ENCODE measurements at regions not wholly inside any gene's neighbourhood (a gene's known extent, or its start where the extent isn't known, plus 50 kb on each side); places are given as distances from the start of the nearest gene placed in this dataset.
A peak's percentile ranks its signal among the peaks of the same experiment; 100 is the strongest.

DNA sequence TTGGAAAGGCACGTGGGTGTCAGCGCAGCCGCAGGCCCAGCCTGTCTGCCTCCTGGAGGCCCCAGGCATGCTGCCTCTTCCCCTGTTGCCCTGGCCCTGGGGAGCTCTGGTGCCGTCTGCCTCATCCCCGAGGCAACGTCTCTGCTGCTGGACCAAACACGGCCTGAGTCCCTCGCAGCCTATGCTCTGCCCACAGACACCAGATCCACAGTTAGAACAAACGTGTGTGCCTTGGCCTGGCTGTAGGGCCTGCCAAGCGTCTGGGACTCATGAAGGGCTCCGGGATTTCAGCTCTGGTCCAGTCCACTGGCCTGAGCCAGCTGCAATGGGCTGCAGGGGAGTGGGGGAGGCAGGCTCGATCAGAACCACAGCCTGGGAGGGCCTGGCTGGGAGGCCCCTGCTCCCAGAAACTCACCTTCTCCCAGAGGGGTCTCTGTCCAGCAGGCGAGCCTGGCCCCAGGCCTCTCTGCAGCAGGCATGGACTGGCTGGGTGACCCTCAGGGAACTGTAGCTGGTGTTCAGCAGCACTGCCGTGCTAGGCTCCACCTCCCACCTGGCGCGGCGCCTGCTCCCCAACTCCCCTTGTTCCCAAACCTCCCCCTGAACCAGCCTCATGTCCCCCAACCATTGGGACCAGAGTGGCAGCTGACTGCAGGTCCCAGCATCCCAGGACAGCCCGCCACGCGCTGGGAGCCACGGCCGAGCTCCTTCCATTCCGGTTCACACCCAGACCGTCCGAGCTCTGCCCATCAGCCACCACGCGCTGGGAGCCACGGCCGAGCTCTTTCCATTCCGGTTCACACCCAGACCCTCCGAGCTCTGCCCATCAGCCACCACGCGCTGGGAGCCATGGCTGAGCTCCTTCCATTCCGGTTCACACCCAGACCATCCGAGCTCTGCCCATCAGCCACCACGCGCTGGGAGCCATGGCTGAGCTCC lies 197.0 kb downstream of the DLL1 start:
- no peak for DNase-seq

DNA sequence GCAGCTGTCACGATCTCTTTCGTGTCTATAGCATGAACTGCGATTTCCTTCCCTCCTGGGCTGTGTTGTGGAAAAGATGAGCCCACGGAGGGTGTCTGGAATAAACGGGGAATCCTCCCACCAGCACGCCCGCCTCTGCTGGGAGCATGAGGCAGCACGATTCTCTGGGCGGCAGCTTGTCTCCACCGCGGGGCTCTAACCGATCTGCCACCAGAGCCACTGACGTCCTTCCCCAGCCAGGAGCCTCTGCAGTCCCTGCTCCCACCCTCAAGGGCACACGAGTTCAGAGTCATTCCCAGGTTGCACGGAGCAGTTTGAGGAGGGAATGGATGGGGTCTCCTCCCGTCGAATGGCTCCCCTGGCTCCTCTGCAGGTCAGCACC lies 197.6 kb downstream of the DLL1 start:
- DNase-seq = no peak

DNA sequence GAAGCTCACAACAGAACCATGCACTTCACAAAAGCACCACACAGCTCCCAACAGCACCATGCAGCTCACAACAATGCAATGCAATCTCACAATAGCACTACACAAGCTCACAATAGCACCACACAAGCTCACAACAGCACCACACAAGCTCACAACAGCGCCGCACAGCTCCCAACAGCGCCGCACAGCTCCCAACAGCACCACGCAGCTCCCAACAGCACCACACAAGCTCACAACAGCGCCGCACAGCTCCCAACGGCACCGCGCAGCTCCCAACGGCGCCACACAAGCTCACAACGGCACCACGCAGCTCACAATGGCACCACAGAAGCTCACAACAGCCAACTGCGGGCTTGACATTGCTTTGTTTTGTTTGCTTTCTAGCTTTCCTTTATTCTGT lies 198.1 kb downstream of the DLL1 start:
- no peak for DNase-seq

DNA sequence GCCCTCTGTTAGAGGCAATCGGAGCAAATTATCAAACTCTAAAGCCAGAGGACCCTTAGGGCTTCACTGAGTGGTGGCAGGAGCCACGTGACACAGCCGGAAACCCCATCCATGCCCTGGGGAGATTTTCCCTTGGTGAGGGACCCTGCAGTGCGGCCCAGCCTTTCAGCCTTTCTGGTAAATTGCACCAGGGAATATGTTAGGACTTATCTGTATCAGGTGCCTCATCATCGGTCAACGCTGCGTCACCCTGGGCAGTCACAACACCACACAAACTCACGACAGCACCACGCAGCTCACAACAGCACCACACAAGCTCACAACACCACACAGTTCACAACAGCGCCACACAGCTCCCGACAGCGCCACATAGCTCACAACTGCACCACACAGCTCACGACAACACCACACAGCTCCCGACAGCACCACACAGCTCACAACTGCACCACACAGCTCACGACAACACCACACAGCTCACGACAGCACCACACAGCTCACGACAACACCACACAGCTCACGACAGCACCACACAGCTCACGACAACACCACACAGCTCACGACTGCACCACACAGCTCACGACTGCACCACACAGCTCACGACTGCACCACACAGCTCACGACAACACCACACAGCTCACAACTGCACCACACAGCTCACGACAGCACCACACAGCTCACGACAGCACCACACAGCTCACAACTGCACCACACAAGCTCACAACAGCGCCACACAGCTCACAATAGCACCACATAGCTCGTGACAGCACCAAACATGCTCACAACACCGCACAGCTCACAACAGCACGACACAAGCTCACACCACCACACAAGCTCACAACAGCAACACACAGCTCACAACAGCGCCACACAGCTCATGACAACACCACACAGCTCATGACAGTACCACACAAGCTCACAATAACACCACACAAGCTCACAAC lies 199.0 kb downstream of the DLL1 start:
- no peak for DNase-seq

DNA sequence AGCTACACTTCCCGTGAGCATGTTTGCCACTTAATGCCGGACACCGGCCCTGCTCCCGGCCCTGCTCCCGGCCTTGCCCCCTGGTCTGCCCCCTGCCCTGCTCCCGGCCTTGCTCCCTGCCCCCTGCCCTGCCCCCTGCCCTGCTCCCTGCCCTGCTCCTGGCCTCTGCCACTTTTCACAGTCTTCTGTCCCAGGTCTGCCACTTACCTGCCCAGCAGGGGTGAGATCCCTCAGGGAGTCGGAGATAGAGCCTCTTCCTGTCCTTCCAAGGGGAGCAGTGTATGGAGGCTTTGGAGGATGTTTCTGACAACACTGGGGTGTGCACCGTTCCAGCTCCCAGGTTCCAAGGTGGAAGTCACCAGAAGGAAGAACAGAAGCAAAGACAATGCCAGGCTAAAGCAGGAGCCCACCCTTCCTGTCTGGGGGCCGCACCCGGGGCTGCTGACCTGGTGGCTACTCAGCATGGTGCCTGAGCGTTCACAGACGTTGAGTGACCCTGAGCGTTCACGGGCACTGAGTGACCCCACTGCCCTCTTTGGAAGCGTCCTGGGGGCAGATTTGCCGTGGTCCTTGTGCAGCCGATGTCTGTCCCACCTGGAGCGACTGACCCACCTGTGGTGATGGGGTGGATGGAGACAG lies 199.8 kb downstream of the DLL1 start:
- no peak for DNase-seq

DNA sequence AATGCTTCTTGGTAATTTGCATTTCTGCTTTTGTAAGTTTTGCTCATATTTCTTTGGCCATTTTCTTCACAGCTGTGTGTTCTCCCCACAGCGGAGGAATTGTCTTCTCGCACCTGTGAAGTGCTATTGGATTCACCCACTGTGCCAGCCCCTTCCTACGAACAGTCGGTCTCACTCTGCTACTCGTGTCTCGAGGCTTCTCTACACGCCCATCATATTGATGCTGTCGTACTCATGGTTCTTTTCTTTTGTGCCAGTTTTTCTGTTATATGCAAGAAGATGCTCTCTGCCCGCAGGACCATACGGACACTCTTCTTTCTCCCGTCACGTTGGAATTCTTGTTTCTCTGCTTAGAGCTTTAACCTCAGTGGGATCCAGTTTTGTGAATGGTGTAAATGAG lies 200.3 kb downstream of the DLL1 start:
- no peak for DNase-seq

DNA sequence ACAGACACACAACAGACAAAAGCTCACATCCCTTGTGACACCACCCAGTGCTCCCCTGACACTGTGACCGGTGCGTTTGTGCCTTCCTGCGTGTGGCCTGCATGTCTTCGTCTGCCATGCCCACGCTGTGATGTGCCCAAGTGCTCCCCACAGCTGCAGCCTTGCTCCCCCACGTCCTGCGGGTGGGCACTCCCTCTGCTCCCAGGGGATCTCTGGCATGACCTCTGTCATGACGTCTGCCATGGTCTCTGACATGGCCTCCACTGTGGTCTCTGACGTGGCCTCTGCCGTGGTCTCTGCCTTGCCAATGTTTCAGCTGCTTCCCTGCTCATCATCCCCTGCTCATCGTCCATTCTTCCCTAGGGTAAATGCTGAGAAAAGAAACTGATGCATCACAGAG lies 200.9 kb downstream of the DLL1 start:
- peak; percentile 11 for DNase-seq

DNA sequence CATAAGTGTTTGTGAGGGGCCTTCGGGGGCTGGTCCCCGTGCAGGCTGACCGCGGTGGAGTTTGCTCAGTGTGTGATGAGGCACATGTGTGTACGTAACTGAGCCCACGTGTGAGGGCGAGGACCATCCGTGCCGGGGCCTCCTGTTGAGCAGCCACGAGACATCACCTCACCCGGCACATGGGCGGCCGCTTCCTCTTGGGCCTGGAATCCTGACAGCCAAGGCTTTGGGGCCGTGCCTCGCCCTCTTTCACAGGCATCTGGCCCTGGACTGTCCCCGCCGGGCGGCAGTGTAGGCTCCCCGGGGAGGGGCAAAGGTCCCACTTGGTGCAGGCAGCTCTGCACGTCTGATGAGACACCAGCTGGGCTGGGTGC lies 202.3 kb downstream of the DLL1 start:
- DNase-seq = no peak

DNA sequence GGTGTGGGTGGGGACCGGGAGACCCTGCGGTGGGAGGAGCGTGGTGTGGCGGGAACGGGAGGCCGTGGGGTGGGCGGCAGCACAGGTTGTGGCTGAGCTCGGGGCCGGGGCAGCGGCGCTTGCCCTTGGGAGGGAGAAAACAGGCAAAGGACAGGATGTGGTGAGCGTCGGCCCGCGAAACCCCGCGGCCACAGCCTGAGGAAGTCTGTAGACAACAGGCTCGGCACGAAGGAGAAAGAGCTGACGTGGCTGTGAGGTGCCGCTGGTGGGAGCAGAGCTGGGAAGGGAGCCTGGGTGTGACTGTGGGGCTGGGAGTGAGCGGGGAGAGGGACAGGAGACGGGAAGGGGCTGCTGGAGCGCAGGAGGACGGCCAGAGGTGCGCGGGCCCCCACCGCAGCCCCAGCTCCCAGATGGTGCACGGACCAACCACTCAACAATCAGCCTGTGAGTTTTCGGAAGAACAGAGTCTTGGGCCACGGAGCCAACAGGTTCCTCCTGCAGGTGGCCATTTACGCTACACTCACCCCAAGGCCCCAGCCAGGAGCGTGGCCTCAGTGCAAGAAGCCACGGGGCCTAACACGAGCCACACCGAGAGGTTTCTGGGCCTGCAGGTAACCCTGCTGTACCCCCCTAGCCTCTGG lies 202.8 kb downstream of the DLL1 start:
- peak; percentile 61 for DNase-seq

DNA sequence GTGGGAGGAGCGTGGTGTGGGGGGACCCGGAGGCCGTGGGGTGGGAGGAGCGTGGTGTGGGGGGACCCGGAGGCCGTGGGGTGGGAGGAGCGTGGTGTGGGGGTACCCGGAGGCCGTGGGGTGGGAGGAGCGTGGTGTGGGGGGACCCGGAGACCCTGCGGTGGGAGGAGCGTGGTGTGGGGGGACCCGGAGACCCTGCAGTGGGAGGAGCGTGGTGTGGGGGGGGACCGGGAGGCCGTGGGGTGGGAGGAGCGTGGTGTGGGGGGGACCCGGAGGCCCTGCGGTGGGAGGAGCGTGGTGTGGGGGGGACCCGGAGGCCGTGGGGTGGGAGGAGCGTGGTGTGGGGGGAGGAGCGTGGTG lies 203.5 kb downstream of the DLL1 start:
- peak; percentile 45 for DNase-seq

DNA sequence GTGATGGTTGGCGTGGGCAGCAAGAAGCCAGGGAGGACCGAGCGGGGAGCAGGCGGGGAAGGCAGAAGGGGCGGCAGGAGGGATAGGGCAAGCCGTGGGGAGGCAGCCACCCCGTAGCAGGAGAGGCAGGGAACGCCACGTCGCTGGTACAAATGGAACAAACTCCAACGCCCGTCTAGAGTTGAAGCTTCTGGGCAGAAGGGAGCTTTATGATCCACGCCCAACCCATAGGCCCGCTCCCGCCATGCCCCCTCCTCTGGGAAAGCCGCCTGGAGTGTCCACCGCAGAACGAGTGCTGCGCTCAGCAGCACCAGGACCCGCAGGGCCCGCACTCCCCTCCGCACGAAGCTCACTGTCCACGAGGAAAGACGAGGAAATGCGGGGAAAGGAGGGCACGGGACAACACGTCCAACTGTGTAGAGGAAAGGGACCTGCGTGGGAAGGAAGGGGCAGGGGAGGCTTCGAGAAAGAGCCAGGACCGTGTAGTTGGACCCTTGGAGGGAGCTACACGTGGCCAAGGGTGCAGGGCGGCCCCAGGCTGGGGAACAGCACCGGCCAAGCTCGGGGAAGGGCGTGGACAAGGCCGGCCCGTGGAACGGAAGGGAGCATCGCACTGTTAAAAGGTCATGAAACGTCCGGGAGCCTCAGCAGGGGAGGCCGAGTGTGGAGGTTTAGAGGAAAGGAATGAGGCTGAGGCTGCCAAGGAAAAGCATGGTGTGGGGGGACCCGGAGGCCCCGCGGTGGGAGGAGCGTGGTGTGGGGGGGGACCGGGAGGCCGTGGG lies 204.0 kb downstream of the DLL1 start:
- peak; percentile 32 for DNase-seq

DNA sequence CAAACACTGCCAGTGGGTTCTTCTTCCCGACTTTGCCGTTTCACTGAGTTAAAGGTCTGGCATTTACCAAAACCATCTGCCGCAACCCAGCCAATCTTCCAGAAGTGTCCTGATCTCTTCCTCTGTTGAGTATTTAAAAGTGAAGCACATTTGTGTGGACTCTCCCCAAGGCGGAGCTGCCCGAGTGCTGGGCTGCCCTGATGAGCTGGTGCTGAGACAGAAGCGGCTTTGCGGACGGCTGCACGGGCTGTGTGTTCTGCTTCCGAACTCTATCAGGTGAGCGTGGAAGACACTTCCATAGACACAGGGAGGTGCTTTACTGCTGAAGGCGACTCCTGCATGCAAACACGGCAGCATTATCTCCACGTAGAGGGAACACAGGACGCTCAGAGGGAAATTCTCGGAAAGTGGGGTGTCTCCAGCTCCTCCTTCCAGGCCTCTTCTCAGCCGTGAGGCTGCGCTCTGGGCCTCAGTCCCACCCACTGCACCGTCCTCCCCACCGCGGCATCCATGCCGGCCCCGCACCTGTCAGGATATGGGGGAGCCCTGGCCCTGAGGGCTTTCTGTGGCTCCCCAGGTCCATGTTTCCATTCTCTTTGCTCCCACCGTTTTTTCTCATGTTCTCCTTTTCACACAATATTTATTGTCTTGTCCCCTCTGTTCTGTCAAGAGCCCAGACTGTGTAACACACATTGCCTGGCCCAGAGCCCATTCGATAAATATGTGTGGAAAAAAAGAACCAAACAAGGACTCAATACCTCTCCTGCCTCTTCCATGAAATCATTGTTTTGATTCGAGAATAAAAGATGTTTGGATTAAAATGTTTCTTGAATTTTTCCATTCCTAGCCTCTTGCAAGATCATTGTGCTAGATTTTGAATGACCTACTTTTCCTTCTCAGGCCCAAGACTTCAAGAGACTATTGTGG lies 205.1 kb downstream of the DLL1 start:
- DNase-seq = no peak

DNA sequence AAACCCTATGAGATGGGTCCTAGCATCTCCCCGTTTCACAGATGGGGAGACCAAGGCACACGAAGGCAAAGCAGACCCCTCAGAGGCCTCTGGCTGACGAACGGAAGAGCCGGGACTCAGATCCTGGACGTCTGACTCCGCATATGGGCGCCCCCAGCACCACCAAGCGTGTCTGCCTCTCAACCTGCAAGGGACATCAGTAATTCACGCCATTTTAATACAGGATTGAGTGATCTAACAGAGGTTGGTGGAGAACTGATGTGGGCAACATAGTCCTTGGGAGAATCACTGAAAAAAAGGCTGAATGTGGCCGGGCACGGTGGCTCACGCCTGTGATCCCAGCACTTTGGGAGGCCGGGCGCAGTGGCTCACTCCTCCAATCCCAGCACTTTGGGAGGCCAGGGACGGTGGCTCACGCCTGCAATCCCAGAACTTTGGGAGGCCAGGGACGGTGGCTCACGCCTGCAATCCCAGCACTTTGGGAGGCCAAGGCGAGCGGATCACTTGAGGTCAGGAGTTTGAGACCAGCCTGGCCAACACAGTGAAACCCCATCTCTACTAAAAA lies 206.6 kb downstream of the DLL1 start:
- no peak for DNase-seq

DNA sequence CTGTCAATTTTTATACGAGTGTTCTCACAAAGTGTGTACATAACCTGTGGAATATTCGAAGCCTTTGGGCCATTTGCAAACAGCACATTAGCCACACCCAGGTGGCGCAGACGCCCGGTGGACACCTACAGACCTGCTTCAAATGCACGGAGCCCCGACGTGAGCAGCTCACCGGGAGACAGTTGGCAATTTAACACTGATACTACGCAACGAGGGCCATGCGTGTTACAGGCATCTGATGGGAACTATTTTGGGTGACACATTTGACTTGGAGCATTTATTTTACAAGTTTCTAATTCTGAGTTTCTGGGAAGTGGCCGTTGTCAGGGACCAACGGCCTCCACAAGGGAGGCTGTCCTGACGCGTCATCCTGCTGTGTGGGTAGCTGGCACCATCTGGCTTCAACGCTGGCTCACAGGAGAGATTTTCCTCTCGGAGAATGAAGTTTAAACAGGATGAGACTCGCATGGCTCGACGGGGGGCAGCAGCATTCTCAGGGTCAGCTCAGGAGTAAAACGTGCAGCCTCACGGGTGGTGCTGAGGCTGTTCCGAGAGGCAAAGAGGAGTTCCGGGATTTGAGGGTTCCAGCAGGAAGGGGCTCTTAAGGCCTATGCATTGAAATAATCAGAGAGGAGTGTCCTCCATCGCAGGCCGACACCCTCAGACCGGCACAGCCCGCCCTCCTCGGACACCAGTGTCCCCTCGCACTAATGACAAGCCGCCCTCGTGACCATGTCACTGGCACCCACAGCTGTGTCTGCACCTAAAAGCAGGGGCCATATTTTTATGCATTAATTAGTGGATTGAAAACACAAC lies 207.4 kb downstream of the DLL1 start:
- no peak for DNase-seq

DNA sequence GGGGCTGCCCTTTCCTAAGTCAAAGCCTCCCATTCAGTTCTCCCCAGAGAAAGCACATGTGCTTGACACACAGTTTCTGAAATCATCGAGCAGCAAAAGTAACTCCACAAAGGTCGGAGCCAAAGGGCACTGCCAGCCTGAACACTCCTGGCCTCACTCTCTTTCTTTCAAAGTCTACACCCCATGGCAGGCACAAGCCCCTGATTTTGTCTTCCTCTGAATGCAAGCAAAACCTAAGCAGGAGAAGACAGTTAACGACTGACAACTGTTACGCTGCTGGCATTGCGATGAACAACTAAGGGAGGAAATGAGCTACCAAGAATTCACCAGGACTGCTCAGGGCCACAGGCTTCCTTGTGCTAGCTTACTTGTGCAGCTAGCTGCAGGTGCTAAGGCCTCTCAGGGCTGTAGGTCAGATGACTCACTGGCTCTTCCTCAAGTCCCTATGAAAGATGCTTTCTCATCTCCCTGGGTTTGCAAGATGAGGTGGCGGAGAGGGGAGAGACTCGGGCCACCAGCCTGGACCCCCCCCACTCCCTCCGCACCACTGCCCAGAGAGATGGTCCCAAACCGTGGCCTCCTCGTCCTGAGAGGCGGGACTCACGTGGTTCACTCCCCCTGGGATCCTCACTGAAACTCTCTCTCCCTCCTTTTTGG lies 208.2 kb downstream of the DLL1 start:
- no peak for DNase-seq

DNA sequence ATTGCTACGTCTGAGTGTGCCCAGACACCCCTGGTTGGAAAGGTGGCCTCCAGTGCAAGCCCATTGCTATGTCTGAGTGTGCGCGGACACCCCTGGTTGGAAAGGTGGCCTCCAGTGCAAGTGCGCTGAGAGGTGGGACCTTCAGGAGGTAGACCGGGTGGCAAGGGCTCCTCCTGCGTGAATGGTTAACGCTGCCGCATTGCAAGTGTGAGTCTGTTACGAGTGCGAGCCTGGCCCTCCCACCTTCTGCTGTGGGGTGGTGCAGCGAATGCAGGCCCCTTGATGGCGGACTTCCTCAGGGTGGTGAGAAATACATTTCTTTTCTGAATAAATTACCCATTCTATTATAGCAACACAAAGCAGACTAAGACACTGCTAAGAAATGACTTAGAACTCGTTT lies 208.8 kb downstream of the DLL1 start:
- no peak for DNase-seq

DNA sequence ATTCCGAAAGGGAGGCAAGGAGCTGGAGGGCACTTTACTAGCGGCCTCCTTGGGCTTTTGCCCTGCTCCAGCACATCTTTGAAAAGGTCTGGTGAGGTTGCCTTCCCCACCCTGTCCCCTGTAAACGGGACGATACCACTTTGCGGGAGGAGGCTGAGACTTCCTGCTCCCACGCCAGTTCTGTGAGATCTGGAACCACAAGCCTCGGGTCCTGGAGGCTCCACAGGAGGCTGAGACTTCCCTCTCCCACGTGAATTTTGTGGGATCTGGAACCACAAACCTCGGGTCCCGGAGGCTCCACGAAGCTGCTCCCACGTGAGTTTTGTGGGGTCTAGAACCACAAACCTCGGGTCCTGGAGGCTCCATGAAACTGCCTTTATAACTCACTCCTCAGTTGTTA lies 209.3 kb downstream of the DLL1 start:
- DNase-seq = no peak

DNA sequence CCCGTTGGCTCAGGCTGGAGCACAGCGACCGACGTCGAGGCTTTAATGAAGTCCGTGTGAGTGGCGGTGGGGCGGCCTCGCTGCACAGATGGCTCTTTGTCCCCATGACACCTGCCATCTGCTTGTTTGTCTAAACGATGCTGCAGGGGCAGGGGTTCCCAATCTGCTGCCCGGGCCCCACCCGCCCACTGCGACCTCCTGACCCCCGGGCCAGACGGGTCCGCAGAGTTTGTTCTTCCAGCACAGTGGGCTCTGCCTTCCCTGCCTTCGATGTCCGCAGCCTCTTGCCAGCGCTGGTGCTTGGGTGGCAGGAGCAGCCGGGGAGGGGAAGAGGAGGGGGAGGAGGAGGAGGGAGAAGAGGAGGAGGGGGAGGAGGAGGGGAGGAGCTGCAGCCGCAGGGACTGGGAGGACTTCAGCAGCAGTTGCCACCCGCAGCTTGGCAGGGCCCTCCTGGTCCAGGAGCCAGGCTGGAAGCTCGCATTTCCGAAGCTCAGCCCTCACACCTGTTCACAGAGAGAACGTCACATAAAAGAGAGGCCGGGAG lies 210.0 kb downstream of the DLL1 start:
- no peak for DNase-seq

Data from CD4-positive, alpha-beta T cell treated with Interleukin-17A for 1 hour (primary cell).